SU-DHL-6 (cell line): ENCODE measurements at regions not wholly inside any gene's neighbourhood (a gene's known extent, or its start where the extent isn't known, plus 50 kb on each side); places are given as distances from the start of the nearest gene placed in this dataset.

Experiments
- H2AFZ ChIP-seq: fragments of 200-600 bp; sonication (generic); 2 replicates; pipeline ENCODE4 v1.6.1; 2014; ENCODE audit warnings: low read depth, mild to moderate bottlenecking, moderate library complexity, mixed read lengths, antibody characterized with exemption, low read length; ENCODE audit not compliant: severe bottlenecking
- H3F3A ChIP-seq: fragments of 200-600 bp; shearing (Covaris generic); 2 replicates; pipeline ENCODE4 v1.6.0; 2016; ENCODE audit warnings: antibody characterized with exemption, mild to moderate bottlenecking; ENCODE audit not compliant: insufficient read depth
- H3K27ac ChIP-seq: fragments of 200-600 bp; sonication (generic); 2 replicates; pipeline ENCODE4 v1.5.1; 2016; ENCODE audit warnings: low read depth, mild to moderate bottlenecking, low read length, moderate library complexity, mixed read lengths
- H3K27me3 ChIP-seq: fragments of 200-600 bp; sonication (generic), shearing (Covaris generic); 2 replicates; pipeline ENCODE4 v1.6.0; 2014; ENCODE audit warnings: mild to moderate bottlenecking, low read length
- H3K36me3 ChIP-seq: fragments of 200-600 bp; sonication (generic); 2 replicates; pipeline ENCODE4 v1.6.1; 2014; ENCODE audit warnings: mild to moderate bottlenecking, low read length, mixed read lengths
- H3K4me2 ChIP-seq: fragments of 300-600, 200-600 bp; shearing (Covaris generic), sonication (generic); 2 replicates; pipeline ENCODE4 v1.6.0; 2014; ENCODE audit warnings: low read length, low read depth, mild to moderate bottlenecking; ENCODE audit not compliant: poor library complexity, severe bottlenecking
- H3K4me3 ChIP-seq: fragments of 200-600 bp; sonication (generic); 2 replicates; pipeline ENCODE4 v1.5.1; 2014; ENCODE audit warnings: antibody characterized with exemption, low read length, mild to moderate bottlenecking, mixed read lengths; ENCODE audit not compliant: insufficient read depth, poor library complexity, severe bottlenecking
- H3K79me2 ChIP-seq: fragments of 200-600 bp; sonication (generic); 2 replicates; pipeline ENCODE4 v1.6.1; 2014; ENCODE audit warnings: mild to moderate bottlenecking, low read length, moderate library complexity; ENCODE audit not compliant: insufficient read depth
- H3K9ac ChIP-seq: fragments of 200-600 bp; sonication (generic); 2 replicates; pipeline ENCODE4 v1.7.0; 2014; ENCODE audit warnings: mild to moderate bottlenecking, low read length
- H3K9me2 ChIP-seq: fragments of 200-600 bp; sonication (generic); replicated peaks from 2 replicates; pipeline ENCODE4 v1.6.1; 2014; ENCODE audit warnings: low read length; ENCODE audit not compliant: insufficient read depth
- H3K9me3 ChIP-seq: fragments of 200-600 bp; sonication (generic); 2 replicates; pipeline ENCODE4 v1.6.1; 2014; ENCODE audit warnings: low read length, mixed read lengths; ENCODE audit not compliant: insufficient read depth
- H4K20me1 ChIP-seq: fragments of 200-600 bp; sonication (generic); 2 replicates; pipeline ENCODE4 v1.6.1; 2014; ENCODE audit warnings: low read depth, mild to moderate bottlenecking, antibody characterized with exemption, low read length, moderate library complexity, mixed read lengths
- CTCF ChIP-seq: fragments of 200-600 bp; sonication (generic); IDR thresholded peaks from one replicate; pipeline ENCODE4 v1.5.1; 2017; ENCODE audit warnings: antibody characterized with exemption, mild to moderate bottlenecking, low read length, moderate library complexity; ENCODE audit not compliant: insufficient read depth, poor library complexity, severe bottlenecking
- EZH2phosphoT487 ChIP-seq: fragments of 200-600 bp; sonication (generic), shearing (Covaris generic); conservative IDR thresholded peaks from 2 replicates; pipeline ENCODE4 v1.6.1; 2018; ENCODE audit warnings: mild to moderate bottlenecking, antibody characterized with exemption, low read length, moderate library complexity, mixed read lengths

GRCh38 chr20:48010623-48011022 lies 225.3 kb upstream of the SULF2 start:
- Histone ChIP-seq H3K27ac (no peak overlapping the region), H3K9me2 (no peaks in the 10 kb centered on the region)

DNA sequence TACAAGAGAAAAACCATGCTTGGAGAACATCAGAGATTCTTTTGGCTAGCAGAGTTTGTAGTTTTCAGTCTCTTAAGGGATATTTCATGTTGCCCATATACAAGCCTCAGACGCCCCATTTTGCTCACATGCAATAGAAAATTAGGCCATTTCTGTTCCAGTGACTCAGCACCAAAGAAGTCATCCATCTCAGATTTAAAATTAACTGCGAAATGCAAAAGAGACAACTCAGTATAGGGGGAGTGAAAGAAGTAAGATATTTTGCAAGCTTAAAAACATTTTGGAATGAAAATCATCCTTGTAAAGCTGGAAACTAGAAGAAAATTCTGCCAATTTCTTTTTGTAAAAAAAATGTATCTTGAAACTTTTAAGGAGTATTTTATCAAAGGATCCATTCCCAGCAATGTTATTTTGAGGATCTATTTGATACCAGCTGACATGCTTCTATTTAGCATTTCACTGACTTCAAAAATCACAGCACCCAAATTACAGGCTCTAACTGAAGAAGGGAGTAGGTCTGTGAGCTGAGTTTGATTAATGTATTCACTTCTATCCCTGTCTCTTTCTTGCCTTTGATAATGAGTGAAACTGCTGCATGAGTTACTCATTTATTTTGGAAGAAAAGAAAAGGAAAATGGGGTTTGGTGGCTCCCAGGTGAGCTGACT lies 223.7 kb upstream of the SULF2 start:
- H3K4me3 ChIP-seq, result no peak overlapping the region

More at GRCh38 chr20:48010623-48011022, 225.3 kb upstream of the SULF2 start:
- no peaks in the 10 kb centered on the region for H3F3A ChIP-seq
- no peaks in the 10 kb centered on the region for H4K20me1 ChIP-seq
- no peak overlapping the region for H3K4me2 ChIP-seq
- no peak overlapping the region for H3K4me3 ChIP-seq
- no peak for TF ChIP-seq EZH2phosphoT487
- no peak for TF ChIP-seq CTCF
- H3K27me3 ChIP-seq, result no peaks in the 10 kb centered on the region
- H3K9me3 ChIP-seq, result 0 out of 2 replicates have a peak, but pooled peaks cover 10% of the 10 kb centered on the region
- H3K9ac ChIP-seq, result no peak overlapping the region
- H3K36me3 ChIP-seq, result no peaks in the 10 kb centered on the region
- no peaks in the 10 kb centered on the region for H3K79me2 ChIP-seq
- H2AFZ ChIP-seq, result no peak overlapping the region

DNA sequence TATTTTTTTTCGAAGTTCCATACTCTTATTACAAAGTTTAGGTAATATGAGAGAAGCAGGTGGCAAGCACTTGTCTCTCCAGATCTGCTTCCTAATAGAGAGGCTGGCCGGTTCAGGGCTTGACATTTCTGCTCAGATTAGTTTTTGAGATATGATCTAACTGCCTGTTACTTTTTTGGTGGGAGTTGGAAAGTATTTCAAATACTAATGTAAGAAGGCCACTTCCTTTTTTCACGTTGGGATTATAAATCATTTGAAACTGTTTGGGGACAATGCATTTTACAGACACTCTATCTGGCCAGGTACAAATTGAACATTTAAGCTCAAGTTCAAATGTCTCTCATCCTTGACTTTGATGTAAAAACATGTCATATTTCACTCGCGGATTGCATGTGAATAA lies 222.1 kb upstream of the SULF2 start:
- Histone ChIP-seq H3K9me2 (no peaks in the 10 kb centered on the region), H3K36me3 (no peaks in the 10 kb centered on the region), H3K27me3 (no peaks in the 10 kb centered on the region), H3F3A (0 out of 2 replicates have a peak, but pooled peaks cover 4% of the 10 kb centered on the region), H3K9me3 (peaks cover 10% of the 10 kb centered on the region; the same call in 1 of the 2 replicates), H3K9ac (no peak overlapping the region), H3K27ac (no peak overlapping the region), H3K79me2 (no peaks in the 10 kb centered on the region), H2AFZ (no peak overlapping the region), H3K4me2 (no peak overlapping the region), H4K20me1 (no peaks in the 10 kb centered on the region), H3K4me3 (no peak overlapping the region)
- no peak for TF ChIP-seq EZH2phosphoT487
- TF ChIP-seq CTCF, result no peak

More for the DNA sequence above, 223.7 kb upstream of the SULF2 start:
- Histone ChIP-seq H3K9ac (no peak overlapping the region), H4K20me1 (no peaks in the 10 kb centered on the region), H3K4me2 (no peak overlapping the region), H2AFZ (no peak overlapping the region), H3F3A (no peaks in the 10 kb centered on the region), H3K27me3 (no peaks in the 10 kb centered on the region), H3K9me2 (no peaks in the 10 kb centered on the region), H3K27ac (no peak overlapping the region), H3K36me3 (no peaks in the 10 kb centered on the region), H3K9me3 (0 out of 2 replicates have a peak, but pooled peaks cover 10% of the 10 kb centered on the region), H3K79me2 (no peaks in the 10 kb centered on the region)
- TF ChIP-seq EZH2phosphoT487, result no peak
- no peak for TF ChIP-seq CTCF
